K562 (cell line): ENCODE measurements at regions not wholly inside any gene's neighbourhood (a gene's known extent, or its start where the extent isn't known, plus 50 kb on each side); places are given as distances from the start of the nearest gene placed in this dataset.

Source experiments
- ATAC-seq: fragments of 200-7000 bp; cut with Tn5 transposase; 3 replicates; pipeline ENCODE4 v1.9.1; 2020; ENCODE audit warnings: moderate library complexity
- BruUV-seq: library from RNA; stranded (reverse); fragments of 400-500 nt; replicated peaks from 2 replicates; lab custom pipeline; 2021; lab: Mats Ljungman, UMichigan
- CTCF ChIA-PET: fragments of 300-600 bp; formaldehyde crosslinking; extraction: SDS; loops from one replicate; lab custom pipeline; 2021; ENCODE audit warnings: low intra/inter-chr PET ratio; lab: Yijun Ruan, JAX
- POLR2A ChIA-PET: fragments of 300-600, 350-650 bp; sonication (Branson Sonifier 250); formaldehyde crosslinking; extraction: SDS; loops from one replicate; lab custom pipeline; 2021; ENCODE audit warnings: antibody characterized with exemption, inconsistent platforms; lab: Yijun Ruan, JAX
- DNase-seq, 4 experiments: peaks; one replicate each; pipeline versions ENCODE4 v3.0.0 to v3.0.0-alpha.2; 2011 to 2018; ENCODE audit warnings: low spot score in 3 of 4, mixed read lengths in 3 of 4; ENCODE audit errors: extremely low read depth in 1 of 4
- FAIRE-seq: peaks from 2 replicates; lab custom pipeline; 2011; peaks lifted over from hg19 to GRCh38; lab: Jason Lieb, UNC
- H2AFZ ChIP-seq: 2 replicates; pipeline ENCODE4 v1.6.0; 2011; ENCODE audit warnings: low read depth, low read length, control low read depth, inconsistent platforms
- H3K27ac ChIP-seq: fragments of 200-600 bp; 3 replicates; pipeline ENCODE4 v1.8.0; 2011; ENCODE audit warnings: low read depth, mild to moderate bottlenecking, control low read depth, inconsistent platforms, low read length, moderate library complexity, mixed read lengths; ENCODE audit errors: extremely low read depth
- H3K27me3 ChIP-seq, 2 experiments: fragments of 300-600 bp in 1 of 2; 2 replicates in 1 of 2; 3 replicates in 1 of 2; pipeline versions ENCODE4 v1.6.0 to v1.8.0; 2011; ENCODE audit warnings: inconsistent platforms in 2 of 2, low read length in 2 of 2, mild to moderate bottlenecking in 1 of 2, mixed read lengths in 1 of 2, moderate library complexity in 1 of 2; ENCODE audit not compliant: control insufficient read depth in 2 of 2, insufficient read depth in 2 of 2
- H3K36me3 ChIP-seq: fragments of 300-600 bp; 3 replicates; pipeline ENCODE4 v1.8.0; 2011; ENCODE audit warnings: mild to moderate bottlenecking, low read length, inconsistent platforms; ENCODE audit not compliant: control insufficient read depth, insufficient read depth
- H3K4me1 ChIP-seq, 2 experiments: fragments of 200-600 bp in 1 of 2; replicated peaks in 1 of 2; 2 replicates in 1 of 2; 3 replicates in 1 of 2; pipeline versions ENCODE4 v1.5.1 to v1.8.0; 2011; ENCODE audit warnings: inconsistent platforms in 2 of 2, low read length in 2 of 2, mild to moderate bottlenecking in 1 of 2, mixed read lengths in 1 of 2, moderate library complexity in 1 of 2; ENCODE audit not compliant: control insufficient read depth in 2 of 2, insufficient read depth in 2 of 2
- H3K4me2 ChIP-seq: 2 replicates; pipeline ENCODE4 v1.6.1; 2011; ENCODE audit warnings: low read length, control low read depth, inconsistent platforms, mixed read lengths; ENCODE audit not compliant: insufficient read depth
- H3K4me3 ChIP-seq: fragments of 200-600 bp; sonication (generic), shearing (Covaris generic); 2 replicates; pipeline ENCODE4 v1.5.1; 2016; ENCODE audit warnings: control low read depth, inconsistent platforms
- H3K79me2 ChIP-seq: fragments of 200-600 bp; 3 replicates; pipeline ENCODE4 v1.8.0; 2011; ENCODE audit warnings: low read length, inconsistent platforms; ENCODE audit not compliant: control insufficient read depth, insufficient read depth
- H3K9ac ChIP-seq, 2 experiments: 2 replicates each; pipeline versions ENCODE4 v1.6.0 to v1.6.1; 2011; ENCODE audit warnings: low read depth in 2 of 2, low read length in 2 of 2, control low read depth in 1 of 2, inconsistent platforms in 1 of 2, mild to moderate bottlenecking in 1 of 2, mixed read lengths in 1 of 2; ENCODE audit not compliant: insufficient read depth in 1 of 2
- H3K9me1 ChIP-seq: one replicate; pipeline ENCODE4 v1.6.0; 2011; ENCODE audit warnings: inconsistent platforms, mild to moderate bottlenecking, low read length, moderate library complexity; ENCODE audit not compliant: control insufficient read depth, insufficient read depth
- H3K9me3 ChIP-seq: replicated peaks from 2 replicates; pipeline ENCODE4 v1.5.1; 2011; ENCODE audit warnings: low read depth, low read length, inconsistent platforms; ENCODE audit not compliant: control insufficient read depth, insufficient read depth
- H4K20me1 ChIP-seq: replicated peaks from 2 replicates; pipeline ENCODE4 v1.6.1; 2011; ENCODE audit warnings: low read length, inconsistent platforms, mixed read lengths; ENCODE audit not compliant: control insufficient read depth, insufficient read depth
- ARID3B ChIP-seq: fragments of 250-450 bp; sonication (Bioruptor Pico); IDR thresholded peaks from 2 replicates; pipeline ENCODE4 v1.4.0; 2020; ENCODE audit warnings: borderline replicate concordance
- ELK1 ChIP-seq: sonication (generic); formaldehyde crosslinking; IDR thresholded peaks from 2 replicates; pipeline ENCODE4 v1.8.1; 2022; ENCODE audit warnings: missing genetic modification reagents
- FOXJ3 ChIP-seq: sonication (generic); formaldehyde crosslinking; IDR thresholded peaks from 2 replicates; pipeline ENCODE4 v1.4.0; 2020; ENCODE audit warnings: mild to moderate bottlenecking, missing genetic modification reagents
- MLLT1 ChIP-seq, 2 experiments: fragments of 450-650 bp; IDR thresholded peaks; 2 replicates each; pipeline ENCODE4 v1.6.1; 2016
- NFE2L1 ChIP-seq: fragments of 450-650 bp; IDR thresholded peaks from 2 replicates; pipeline ENCODE4 v1.6.1; 2016; ENCODE audit warnings: missing genetic modification characterization, low read depth, mild to moderate bottlenecking, missing compliant biosample characterization, moderate library complexity, borderline replicate concordance
- RERE ChIP-seq: sonication (generic); formaldehyde crosslinking; IDR thresholded peaks from 2 replicates; pipeline ENCODE4 v1.8.0; 2023; ENCODE audit warnings: missing genetic modification reagents, mild to moderate bottlenecking, borderline replicate concordance
- SRSF7 ChIP-seq: fragments of 200-400 bp; formaldehyde crosslinking; optimal IDR thresholded peaks from 2 replicates; pipeline ENCODE3; 2017; ENCODE audit warnings: mild to moderate bottlenecking, low read depth, low read length
- WGBS: fragments of 100-300 bp; shearing (Covaris generic); methylation state at CpG from one replicate; pipeline ENCODE4 v1.1.6; 2016; ENCODE audit warnings: low coverage, mixed read lengths; ENCODE audit not compliant: insufficient coverage; ENCODE audit errors: missing lambda C conversion rate; 5-methylcytosine and 5-hydroxymethylcytosine counted together
- in situ Hi-C: fragments of 300-500 bp; cut with MboI; formaldehyde crosslinking; loops from 4 replicates; pipeline ENCODE4 v1.15.0; 2018; ENCODE audit warnings: inconsistent platforms, mixed read lengths
- intact Hi-C: fragments of 100-400 bp; cut with micrococcal nuclease; formaldehyde crosslinking; loops from 2 replicates; pipeline ENCODE4 v1.14.2; 2022
- TF ChIP-seq, protein P1 (sequence below): fragments of 250-450 bp; sonication (Bioruptor Pico); IDR thresholded peaks from 2 replicates; pipeline ENCODE4 v1.5.0; 2021; ENCODE audit warnings: mild to moderate bottlenecking, borderline replicate concordance

DNA sequence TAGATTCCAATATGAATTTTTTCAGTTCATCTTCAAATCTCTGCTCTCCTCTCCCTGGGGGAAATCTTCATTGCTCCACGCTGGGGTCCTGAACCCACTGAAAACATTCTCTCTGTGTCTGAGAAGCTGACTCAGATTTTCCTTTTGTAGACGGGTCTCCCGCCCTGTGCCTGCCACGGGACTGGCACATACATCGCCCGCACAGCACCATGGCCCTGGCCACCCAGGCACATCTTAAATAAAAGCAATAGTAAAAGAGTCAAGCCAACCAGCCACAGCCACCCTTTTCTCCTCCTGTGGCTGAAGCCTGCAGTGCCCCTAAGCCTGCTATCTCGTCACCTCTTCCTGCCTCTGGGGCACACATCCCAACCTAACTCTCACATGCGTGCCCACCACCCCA lies 301.2 kb downstream of the ZNF536 start:
- intact Hi-C loops (no loop called here), in situ Hi-C loops (no loop called here)
- H3K4me2 ChIP-seq: no peak overlapping the region
- 2% methylated on average over 8 of the region's 8 CpGs for WGBS
- no peak overlapping the region for H2AFZ ChIP-seq
- DNase-seq: no peak
- H3K79me2 ChIP-seq: no peaks in the 10 kb centered on the region
- ChIA-PET POLR2A (no interaction called here), CTCF (no interaction called here)
- no peaks in the 10 kb centered on the region for H3K36me3 ChIP-seq
- peaks cover 0 to 5% of the 10 kb centered on the region in 2 experiments; a peak in 1 of 5 replicates for H3K4me1 ChIP-seq
- peaks cover 5 to 41% of the 10 kb centered on the region in 2 experiments; a peak in 4 of 5 replicates for H3K27me3 ChIP-seq
- no peak for FAIRE-seq
- H3K4me3 ChIP-seq: no peak overlapping the region
- H3K9me1 ChIP-seq: no peaks in the 10 kb centered on the region
- no peak for ATAC-seq
- H3K9ac ChIP-seq: no peak overlapping the region
- no peak overlapping the region for H3K27ac ChIP-seq
- no peaks in the 10 kb centered on the region for H3K9me3 ChIP-seq
- H4K20me1 ChIP-seq: peaks cover 16% of the 10 kb centered on the region; the same call in 1 of the 2 replicates
- BruUV-seq: no TSS peak
- TF ChIP-seq MLLT1 (IDR thresholded peaks at IDR 0.05) (no peak), ARID3B (CRISPR knock-in tag) (no peak), SRSF7 (no peak), ELK1 (CRISPR knock-in tag) (no peak), FOXJ3 (no peak), NFE2L1 (tag) (no peak), RERE (CRISPR knock-in tag) (no peak)
- TF ChIP-seq, protein P1, sequence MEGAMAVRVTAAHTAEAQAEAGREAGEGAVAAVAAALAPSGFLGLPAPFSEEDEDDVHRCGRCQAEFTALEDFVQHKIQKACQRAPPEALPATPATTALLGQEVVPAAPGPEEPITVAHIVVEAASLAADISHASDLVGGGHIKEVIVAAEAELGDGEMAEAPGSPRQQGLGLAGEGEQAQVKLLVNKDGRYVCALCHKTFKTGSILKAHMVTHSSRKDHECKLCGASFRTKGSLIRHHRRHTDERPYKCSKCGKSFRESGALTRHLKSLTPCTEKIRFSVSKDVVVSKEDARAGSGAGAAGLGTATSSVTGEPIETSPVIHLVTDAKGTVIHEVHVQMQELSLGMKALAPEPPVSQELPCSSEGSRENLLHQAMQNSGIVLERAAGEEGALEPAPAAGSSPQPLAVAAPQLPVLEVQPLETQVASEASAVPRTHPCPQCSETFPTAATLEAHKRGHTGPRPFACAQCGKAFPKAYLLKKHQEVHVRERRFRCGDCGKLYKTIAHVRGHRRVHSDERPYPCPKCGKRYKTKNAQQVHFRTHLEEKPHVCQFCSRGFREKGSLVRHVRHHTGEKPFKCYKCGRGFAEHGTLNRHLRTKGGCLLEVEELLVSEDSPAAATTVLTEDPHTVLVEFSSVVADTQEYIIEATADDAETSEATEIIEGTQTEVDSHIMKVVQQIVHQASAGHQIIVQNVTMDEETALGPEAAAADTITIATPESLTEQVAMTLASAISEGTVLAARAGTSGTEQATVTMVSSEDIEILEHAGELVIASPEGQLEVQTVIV: no peak
